ENCODE measurements at regions not wholly inside any gene's neighbourhood (a gene's known extent, or its start where the extent isn't known, plus 50 kb on each side); places are given as distances from the start of the nearest gene placed in this dataset.
"Not testable (repeated sequence)": the region's sequence is repeated elsewhere in the genome, so short reads cannot be mapped to it uniquely, and the experiment has no call there.

DNA sequence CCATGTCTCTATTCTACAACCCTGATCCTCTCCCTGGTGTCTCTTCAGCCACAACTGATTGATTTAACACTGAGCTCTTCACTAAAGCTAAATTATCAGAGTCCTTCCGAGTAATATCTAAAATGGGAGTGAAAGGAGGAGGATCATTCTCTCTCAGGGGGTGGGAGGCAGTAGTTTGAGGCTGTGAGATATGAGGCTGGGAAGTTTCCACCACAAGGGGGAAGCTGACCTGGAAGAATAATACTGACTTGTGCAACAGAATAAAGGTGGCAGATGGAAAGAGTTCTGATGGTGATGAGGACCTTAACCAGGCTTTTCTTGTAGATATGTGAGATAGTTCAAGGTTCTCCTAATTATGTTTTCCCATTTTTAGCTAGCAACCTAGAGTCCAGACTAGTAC lies 241.6 kb upstream of the VKORC1L1 start:
- not testable (repeated sequence) for DNase-seq

DNA sequence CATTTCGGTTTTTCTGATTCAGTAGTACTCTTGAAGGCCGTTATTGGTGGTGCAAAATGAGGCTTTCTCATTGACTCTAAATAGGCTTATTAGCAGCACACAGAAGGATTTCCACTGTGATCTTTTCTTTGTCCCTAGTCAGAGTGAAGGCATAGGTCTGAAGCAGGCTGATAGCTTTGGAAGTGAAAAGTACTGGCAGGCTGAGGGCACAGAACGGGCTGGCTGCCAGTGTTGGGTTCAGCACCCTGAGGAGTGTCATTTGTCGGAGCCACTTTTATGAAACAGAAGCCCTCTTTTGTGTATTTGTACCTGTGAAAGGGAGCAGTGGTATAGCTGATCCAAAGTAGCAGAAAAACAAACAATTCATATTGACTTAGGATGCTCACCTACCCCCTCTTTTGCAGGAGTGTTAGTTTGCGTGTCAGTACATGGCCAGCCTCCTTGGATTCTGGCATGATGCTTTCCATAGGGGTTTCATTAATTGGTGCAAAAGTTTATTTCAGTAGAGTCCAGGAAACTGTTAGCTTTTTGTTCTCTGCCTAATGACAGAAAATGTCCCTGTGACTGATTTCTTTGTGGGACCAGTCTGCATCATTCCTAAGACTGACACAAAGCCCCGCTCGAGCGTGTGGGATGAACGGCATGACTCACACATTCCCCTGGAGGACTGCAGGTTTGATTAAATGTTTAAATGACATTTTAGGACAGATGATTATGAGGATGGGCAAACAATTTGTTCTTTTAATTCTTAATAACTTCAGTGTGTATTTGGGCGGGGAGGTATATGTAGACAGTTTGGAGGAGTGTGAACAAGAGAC lies 239.1 kb upstream of the VKORC1L1 start:
- DNase-seq: not testable (repeated sequence)

DNA sequence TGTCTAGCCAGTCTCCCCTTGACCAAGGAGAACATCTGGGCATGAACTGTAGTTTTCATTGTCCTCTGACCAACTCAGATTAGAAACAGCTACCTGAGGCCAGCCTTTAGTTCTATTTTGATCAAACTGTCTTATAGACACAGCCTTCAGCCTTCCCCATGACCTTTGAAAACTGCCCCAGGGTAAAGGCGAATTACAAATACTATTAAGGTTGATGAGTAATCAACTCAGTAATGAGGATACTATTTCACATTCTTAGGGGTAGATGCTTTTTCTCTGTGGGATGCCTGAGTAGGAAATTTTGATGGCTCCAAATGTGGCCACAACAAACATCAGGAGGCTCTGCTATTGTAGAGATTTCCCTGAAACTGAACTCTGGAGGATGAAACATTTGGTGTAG lies 234.0 kb upstream of the VKORC1L1 start:
- not testable (repeated sequence) for DNase-seq

DNA sequence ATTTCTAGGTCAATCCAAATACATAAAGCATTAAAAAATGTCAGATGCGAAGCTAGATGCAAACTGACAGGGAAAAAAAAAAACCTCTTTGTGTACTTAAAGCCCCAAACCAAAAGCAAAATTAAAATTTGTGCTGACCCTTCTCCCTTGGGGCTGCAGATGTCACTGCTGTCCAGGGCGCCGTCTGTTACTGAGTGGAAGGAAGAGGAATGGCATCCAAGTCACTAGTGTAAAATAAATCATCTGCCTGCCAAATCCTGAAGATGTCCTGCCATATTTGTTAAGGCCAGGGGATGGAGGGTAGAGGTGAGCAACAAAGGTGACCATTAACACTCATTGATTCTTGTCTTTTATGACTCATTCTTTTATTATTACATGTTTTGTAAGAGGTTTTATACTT lies 233.2 kb upstream of the VKORC1L1 start:
- not testable (repeated sequence) for DNase-seq

DNA sequence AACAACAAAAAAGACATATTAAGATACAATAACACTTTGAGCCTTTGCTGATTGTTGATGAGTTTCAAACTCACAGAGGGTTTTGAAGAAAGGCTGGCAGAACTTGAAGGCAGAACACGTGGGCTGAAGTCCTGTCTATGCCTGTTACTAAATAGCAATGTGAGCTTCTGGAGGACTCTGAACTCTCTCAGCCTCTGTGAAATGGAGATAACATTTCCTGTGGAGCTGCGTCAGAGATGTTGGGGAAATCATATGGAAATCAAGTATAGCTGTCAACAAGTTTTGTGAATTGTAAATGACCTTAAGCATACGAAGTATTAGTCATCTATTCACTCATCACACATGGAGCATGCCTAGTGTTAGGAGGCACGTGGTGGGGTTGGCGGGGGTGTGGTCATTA lies 229.4 kb upstream of the VKORC1L1 start:
- not testable (repeated sequence) for DNase-seq

DNA sequence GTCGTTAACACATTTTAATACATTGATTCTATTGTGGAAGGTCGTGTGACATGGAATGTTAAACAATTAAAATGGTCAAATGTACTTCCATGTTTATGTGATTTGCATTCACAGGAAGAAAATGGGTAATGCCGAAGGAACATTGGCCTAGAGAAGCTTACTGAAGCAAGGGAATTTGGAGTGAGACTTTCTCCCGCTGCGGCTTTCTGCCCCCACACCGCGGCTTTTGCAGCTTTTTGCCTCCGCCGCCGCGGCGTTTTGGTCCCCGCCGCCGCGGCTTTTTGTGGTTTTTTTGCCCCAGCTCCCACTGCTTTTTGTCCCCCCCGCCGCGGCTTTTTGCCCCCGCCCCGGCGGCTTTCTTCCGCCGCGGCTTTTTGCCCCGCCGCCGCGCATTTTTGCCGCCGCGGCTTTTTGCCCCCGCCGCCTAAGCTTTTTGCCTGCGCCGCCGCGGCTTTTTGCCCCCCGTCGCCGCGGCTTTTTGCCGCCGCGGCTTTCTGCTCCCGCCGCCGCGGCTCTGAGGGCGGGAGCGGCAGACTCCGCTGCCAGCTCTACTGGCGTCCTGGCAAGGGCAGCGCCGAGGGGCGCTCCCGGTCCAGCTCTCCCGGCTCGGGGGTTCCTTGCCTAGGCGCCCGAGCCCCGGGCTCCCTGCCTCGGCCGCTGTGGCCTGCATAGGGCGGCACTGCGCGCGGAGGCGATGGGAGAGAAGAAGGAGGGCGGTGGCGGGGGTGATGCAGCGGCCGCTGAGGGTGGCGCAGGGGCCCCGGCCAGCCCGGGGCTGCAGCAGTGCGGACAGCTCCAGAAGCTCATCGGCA lies 225.5 kb upstream of the VKORC1L1 start:
- DNase-seq: not testable (repeated sequence)

DNA sequence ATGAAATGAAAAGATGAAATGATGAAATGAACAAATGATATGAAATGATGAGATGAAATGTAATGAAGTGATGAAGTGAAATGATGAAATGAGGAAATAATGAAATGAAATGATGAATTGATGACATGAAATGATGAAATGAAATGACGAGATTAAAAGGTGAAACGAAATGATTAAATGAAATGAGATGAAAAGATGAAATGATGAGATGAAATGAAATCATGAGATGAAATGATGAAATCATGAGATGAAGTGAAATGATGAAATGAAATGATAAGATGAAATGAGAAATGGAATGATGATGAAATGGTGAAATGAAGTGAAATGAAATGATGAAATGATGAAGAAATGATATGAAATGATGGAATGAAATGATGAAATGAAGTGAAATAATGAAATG lies 221.7 kb upstream of the VKORC1L1 start:
- DNase-seq: not testable (repeated sequence)

DNA sequence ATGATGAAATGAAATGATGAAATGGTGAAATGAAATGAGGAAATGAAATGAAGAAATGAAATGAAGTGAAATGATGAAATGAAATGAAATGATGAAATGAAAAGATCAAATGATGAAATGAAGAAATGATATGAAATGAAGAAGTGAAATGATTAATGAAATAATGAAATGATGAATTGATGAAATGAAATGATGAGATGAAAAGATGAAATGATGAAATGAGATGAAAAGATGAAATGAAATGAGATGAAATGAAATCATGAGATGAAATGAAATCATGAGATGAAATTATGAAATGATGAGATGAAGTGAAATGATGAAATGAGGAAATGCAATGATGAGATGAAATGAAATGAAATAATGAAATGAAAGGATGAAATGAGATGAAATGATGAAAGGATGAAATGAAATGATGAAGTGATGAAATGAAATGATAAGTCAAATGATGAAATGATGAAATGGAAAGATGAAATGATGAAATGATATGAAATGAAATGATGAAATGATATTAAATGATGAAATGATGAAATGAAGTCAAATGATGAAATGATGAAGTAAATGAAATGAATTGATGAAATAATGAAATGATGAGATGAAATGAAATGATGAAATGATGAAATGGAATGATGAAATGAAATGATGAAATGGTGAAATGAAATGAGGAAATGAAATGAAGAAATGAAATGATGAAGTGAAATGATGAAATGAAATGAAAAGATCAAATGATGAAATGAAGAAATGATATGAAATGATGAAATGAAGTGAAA lies 220.9 kb upstream of the VKORC1L1 start:
- DNase-seq: not testable (repeated sequence)

DNA sequence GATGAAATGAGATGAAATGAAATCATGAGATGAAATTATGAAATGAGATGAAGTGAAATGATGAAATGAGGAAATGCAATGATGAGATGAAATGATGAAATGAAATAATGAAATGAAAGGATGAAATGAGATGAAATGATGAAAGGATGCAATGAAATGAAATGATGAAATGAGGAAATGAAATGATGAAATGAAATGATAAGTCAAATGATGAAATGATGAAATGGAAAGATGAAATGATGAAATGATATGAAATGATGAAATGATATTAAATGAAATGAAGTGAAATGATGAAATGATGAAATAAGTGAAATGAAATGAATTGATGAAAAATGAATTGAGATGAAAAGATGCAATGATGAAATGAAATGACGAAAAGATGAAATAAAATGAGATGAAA lies 220.2 kb upstream of the VKORC1L1 start:
- DNase-seq: not testable (repeated sequence)

DNA sequence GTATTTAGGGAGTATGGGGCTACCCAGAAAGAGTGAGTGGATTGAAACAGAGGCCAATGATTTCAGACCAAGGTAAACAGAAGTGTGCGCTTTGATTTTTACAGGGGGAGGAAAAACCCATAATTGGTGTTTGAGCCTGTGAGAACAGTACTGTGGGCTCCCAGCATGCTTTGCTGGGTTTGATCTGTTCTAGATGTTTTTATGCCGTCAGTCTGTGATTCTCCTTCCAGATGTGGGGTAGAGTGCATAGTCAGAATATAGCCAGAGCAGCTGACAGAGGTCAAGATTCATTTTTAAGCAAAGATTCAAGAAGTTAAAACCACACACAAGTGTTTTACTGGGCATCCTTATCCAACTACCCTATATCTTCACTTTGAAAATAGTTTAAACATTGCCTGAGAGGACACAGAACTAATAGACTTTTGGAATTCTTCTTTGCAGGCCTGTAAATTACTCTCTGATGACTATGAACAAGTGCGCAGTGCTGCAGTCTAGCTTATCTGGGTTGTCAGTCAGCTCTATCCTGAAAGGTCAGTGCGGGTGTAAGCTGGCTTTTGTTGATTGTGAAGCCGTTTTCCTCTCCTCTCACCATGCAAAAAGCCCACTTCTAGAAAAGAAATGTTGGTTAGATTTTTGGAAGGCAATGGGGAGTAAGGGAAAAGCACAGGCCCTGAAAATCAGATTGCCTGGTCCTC lies 216.2 kb upstream of the VKORC1L1 start:
- not testable (repeated sequence) for DNase-seq

DNA sequence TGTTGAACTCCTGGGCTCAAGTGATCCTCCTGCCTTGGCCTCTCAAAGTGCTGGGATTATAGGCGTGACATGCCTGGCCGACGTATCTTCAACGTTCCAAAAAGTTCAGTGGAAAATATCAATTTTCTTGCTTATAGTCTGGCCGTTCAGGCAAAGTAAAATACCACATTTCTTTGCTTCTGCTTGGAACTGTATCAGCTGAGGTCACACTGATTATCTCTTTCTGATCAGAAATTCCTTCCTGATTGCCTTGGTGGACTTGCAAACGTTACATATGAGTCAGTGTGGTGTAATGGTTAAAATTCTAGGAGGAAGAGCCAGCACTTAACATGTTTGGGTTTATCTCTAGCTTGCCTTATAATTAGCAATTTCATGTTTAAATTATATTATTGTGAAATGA lies 189.5 kb upstream of the VKORC1L1 start:
- DNase-seq: not testable (repeated sequence)

DNA sequence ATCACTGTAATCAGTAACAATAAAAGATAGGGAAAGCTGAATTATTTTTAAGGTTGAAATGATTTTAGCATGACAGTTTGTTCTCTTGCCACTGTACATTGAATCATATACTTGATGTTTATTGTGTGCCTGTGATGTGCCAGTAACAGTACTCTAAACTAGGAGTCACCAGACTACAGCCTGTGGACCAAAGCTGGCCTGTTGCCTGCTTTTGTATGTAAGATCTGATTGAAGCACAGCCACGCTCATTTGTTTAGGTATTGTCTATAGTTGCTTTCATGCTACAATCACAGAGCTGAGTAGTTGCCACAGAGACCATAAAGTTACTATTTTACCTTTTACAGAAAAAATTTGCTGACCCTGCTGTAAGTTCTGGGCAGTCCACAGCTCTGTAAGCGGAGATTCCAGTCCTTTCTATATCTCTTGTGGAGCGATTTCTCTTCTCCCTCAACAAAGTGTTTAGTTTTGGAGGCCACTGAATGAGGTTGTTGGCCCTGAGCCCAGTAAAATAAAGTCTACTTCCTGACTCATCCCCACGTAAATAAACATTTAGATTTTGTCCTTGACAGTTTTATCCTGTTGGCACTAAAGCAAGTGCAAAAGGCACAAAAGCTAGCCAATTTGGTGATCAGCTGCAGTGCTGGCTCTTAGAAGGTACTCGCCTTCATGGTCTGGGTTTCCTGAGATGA lies 173.7 kb upstream of the VKORC1L1 start:
- DNase-seq: not testable (repeated sequence)

DNA sequence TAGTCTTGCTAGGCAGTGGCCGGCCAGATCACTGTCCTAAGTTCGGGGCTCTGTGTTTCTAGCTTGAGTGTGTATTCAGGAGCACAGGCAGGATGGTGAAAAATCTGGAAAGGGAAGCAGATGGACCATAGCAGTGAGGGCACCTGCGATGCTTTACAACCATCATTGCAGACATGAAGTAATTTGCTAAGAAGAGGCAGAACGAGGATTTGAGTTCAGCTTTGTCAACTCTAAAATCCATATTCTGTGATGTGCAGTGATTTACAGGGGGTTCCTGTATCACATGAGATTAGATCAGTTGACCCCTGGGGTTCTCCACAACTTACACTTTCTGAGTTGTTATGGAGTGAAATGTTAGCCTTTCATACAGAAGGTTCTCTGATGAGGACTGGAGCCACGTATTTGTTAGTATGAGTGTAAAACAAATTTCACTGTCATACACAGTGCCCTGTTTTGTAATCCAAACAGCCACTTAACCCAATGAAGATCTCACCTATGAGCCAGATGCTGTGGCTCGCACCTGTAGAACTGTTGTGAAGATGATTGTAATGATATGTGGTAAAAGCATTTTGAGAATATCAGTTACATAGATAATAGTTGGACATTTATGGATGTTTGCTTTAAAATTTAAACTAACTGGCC lies 173.0 kb upstream of the VKORC1L1 start:
- DNase-seq: peak; percentile 46

DNA sequence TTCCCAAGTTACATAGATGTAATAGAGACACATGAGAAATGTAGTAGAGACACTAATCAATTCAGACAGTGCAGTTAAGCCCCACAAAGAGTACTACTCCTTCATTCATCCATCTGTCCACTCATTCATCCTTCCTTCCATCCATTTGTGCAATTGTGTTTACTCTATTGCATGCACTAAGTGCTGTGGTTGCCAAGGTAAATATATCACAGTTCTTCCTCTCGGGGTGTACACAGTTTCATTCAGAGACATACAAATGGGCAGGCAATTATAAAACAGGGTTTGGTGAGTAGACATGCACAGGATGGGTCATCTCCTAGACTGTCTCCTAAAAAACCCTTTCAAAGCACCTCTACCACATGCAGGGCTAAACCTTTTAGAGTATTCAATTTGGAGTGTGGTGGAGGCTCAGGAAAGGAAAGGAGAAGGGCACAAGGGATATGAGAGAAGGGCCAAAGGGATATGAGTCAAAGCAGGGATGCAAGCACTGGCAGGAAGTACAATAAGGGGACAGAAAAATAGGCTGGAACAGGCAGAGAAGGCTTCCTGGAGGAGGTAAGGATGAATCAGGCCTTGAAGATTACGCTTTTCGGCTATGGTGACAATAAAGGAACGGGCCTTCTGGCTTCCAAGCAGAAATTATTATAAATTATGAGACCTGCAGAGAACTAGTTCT lies 153.6 kb upstream of the VKORC1L1 start:
- DNase-seq: peak; percentile 9

DNA sequence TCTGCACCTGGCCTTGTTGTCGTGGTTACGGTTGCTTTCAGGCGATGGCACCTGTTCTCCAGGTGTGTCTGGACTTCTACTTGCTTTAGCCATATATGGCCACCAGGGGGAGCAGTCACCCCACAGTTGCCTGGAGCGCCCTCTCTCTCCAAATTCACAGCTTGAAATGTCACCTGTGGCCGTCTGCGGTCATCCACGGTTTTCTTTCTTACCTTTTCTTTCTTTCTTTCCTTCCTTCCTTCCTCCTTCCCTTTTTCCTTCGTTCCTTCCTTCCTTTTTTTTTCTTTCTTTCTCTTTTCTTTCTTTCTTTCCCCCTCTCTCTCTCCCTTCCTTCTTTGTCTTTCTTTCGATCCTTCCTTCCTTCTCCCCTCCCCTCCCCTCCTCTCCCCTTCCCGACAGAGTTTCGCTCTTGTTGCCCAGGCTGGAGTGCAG lies 150.5 kb upstream of the VKORC1L1 start:
- DNase-seq: peak; percentile 11

DNA sequence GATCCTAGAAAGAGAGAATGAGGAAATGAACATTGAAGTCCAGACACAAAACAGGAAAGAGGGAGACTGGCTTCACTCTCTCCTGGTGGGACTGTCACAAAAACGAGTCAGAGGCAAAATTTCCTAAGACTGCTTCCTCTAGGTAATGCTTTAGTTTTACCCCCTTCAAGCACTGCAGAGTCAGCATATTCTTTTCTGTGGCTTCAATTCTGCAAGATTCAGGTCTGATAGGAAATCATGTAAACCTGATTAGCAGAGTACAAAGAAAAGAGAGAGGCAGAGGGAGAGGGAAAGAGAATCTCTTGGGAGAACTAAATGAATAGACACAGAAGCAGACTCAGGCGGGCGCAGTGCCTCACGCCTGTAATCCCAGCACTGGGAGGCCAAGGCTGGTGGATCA lies 145.7 kb upstream of the VKORC1L1 start:
- not testable (repeated sequence) for DNase-seq

DNA sequence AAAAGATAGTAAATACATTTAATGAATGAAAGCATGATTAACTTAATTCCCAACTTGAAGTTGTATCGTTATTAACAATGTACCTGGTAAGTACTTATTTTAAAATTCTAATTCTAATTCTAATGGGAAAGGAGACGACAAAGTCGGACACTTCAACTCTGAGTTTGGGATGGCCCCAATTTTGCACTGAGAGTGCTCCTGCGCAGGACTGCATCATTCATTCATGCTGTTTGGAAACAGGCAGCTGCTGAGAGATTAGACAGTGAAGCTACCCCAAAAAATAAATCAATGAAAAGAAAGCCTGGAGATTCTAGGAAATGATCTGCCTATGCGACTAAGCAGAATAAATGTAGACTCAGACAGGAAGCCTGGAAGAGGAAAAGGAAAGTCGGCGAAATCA lies 141.7 kb upstream of the VKORC1L1 start:
- DNase-seq: no peak

DNA sequence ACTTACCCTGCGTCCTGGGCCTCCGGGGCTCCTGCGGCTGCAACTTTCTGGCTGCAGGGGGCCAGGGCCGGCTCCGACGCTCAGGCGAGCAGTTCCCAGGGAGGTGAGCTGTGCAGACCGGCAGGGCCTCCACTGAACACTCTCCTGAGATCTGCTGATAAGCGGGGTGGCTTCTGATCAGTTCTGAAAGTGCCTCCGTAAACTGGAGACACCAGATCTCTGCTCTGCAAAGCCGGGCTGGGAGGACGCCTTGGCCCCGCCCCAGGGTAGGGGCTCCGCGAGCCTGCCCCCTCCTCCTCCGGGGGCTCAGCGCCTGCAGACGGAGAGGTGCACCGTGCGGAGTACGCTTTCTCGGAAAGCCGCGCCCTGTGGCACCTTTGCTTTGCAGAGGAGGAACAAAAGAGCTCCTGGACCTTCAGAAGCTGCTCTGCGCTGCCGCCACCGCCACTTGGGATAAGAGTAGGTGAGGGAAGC lies 141.3 kb upstream of the VKORC1L1 start:
- no peak for DNase-seq

DNA sequence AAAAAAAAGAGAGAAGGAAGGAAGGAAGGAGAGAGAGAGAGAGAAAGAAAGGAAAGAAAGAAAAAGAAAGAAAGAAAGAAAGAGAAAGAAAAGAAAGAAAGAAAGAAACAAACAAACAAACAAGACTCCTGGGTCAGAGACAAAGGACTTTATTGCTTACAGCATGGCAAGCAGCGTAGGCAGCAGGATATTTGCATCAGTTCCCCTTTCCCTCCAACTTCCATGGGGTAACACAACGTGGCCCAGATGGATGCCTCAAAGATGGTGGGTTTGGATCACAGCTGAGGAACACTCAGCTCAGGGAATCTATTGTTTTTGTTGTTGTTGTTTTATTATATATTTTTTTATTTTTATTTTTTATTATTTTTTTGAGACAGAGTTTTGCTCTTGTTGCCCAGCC lies 128.5 kb upstream of the VKORC1L1 start:
- no peak for DNase-seq

DNA sequence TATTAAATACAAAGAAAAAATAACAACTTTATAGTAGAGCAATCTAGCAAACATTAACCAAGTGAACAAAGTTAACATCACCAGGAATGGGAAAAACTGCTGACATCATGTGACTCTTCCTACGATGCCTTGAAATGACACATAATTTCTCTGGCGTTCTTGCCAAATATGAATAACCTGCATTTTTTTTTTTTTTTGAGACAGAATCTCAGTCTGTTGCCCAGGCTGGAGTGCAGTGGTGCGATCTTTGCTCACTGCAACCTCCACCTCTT lies 126.5 kb upstream of the VKORC1L1 start:
- no peak for DNase-seq

DNA sequence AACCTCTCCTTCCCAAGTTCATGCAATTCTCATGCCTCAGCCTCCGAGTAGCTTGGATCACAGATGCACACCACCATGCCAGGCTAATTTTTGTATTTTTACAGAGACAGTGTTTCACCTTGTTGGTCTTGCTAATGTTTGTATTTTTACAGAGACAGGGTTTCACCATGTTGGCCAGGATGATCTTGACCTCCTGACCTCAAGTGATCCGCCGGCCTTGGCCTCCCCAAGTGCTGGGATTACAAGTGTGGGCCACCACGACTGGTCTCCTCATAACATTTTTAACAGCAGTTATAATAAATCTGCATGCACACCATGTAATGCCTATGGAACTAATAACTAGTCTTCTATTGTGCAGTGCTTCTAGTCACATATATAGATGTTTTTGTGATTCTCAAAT lies 123.8 kb upstream of the VKORC1L1 start:
- DNase-seq: no peak

Data from SHP77 treated with DMSO at 0.1 percent for 48 hours (cell line).